HG03097 (cell line): ENCODE measurements at regions not wholly inside any gene's neighbourhood (a gene's known extent, or its start where the extent isn't known, plus 50 kb on each side); places are given as distances from the start of the nearest gene placed in this dataset.
A peak's percentile ranks its signal among the peaks of the same experiment; 100 is the strongest.
"Not testable (repeated sequence)": the region's sequence is repeated elsewhere in the genome, so short reads cannot be mapped to it uniquely, and the experiment has no call there.

Experiments used
- ATAC-seq: cut with Tn5 transposase; IDR thresholded peaks from one replicate; pipeline ENCODE4 v1.9.1; 2021; ENCODE audit not compliant: unreplicated experiment, low FRiP score

- no peak for ATAC-seq
Measured at GRCh38 chr2:64865073-64865830, 123.9 kb upstream of the SLC1A4 start.

- no peak for ATAC-seq
Measured at GRCh38 chr2:64865831-64866345, 123.3 kb upstream of the SLC1A4 start.

GRCh38 chr2:64866797-64867196 lies 122.4 kb upstream of the SLC1A4 start:
- ATAC-seq = no peak

GRCh38 chr2:64867253-64867996 lies 121.8 kb upstream of the SLC1A4 start:
- no peak for ATAC-seq

GRCh38 chr2:64869126-64869525 lies 120.1 kb upstream of the SLC1A4 start:
- no peak for ATAC-seq

GRCh38 chr2:64873472-64873924 lies 115.7 kb upstream of the SLC1A4 start:
- ATAC-seq = peak; percentile 79

- ATAC-seq = no peak
Measured at GRCh38 chr2:64874593-64874992, 114.6 kb upstream of the SLC1A4 start.

- no peak for ATAC-seq
Measured at GRCh38 chr2:64875368-64875767, 113.8 kb upstream of the SLC1A4 start.

- ATAC-seq = no peak
Measured at GRCh38 chr2:64876137-64876647, 113.0 kb upstream of the SLC1A4 start.

- no peak for ATAC-seq
Measured at GRCh38 chr2:64879745-64880144, 109.5 kb upstream of the SLC1A4 start.

- ATAC-seq = no peak
Measured at GRCh38 chr2:64880193-64880951, 108.8 kb upstream of the SLC1A4 start.

GRCh38 chr2:64881037-64881492 lies 108.1 kb upstream of the SLC1A4 start:
- ATAC-seq = no peak

GRCh38 chr2:64887565-64887964 lies 101.6 kb upstream of the SLC1A4 start:
- ATAC-seq = no peak

- ATAC-seq = no peak
Measured at GRCh38 chr2:64888591-64889309, 100.4 kb upstream of the SLC1A4 start.

GRCh38 chr2:64889803-64890202 lies 99.4 kb upstream of the SLC1A4 start:
- no peak for ATAC-seq

GRCh38 chr2:64896572-64896971 lies 92.6 kb upstream of the SLC1A4 start:
- ATAC-seq = not testable (repeated sequence)

- ATAC-seq = no peak
Measured at GRCh38 chr2:64899081-64899865, 89.9 kb upstream of the SLC1A4 start.

- not testable (repeated sequence) for ATAC-seq
Measured at GRCh38 chr2:64899876-64900275, 89.3 kb upstream of the SLC1A4 start.
